ENCODE measurements at regions not wholly inside any gene's neighbourhood (a gene's known extent, or its start where the extent isn't known, plus 50 kb on each side); places are given as distances from the start of the nearest gene placed in this dataset.

DNA sequence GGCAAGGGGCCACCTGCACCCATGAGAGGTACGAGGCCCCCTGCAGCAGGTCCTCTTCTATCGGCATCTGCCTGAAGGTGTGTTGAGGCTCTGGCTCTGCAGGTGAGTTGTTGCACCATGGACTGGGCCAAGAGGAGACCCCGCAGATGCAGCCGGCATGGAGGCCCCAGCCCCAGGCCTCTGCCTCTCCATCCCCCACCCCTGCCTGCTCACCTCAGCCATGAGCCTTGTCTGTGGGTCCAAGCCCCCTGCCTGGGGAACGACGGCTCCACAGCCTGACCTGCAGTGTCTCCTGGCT lies 1386.2 kb downstream of the BRD1 start:
- whole genome bisulfite sequencing (ENCODE audit: insufficient coverage): 84% methylated on average over 6 of the region's 6 CpGs
- Mint-ChIP-seq H3K27me3 (no peaks in the 10 kb centered on the region), H3K36me3 (no peaks in the 10 kb centered on the region), H3K4me1 (no peaks in the 10 kb centered on the region), H3K4me3 (no peak overlapping the region), H3K9me3 (no peaks in the 10 kb centered on the region), H3K27ac (no peak overlapping the region)
- Histone ChIP-seq H3K9me3 (no peaks in the 10 kb centered on the region), H3K4me3 (ENCODE audit: control insufficient read depth in 1 of 2, extremely low read depth in 1 of 2, low read length in 1 of 2) (no peak overlapping the region), H3K27ac (ENCODE audit: low read length) (no peak overlapping the region), H3K36me3 (ENCODE audit: control insufficient read depth in 2 of 2, extremely low read depth in 1 of 2, insufficient read depth in 1 of 2, low read length in 1 of 2) (no peaks in the 10 kb centered on the region), H3K4me1 (ENCODE audit: control insufficient read depth in 1 of 2, extremely low read depth in 1 of 2, insufficient read depth in 2 of 2, low read length in 2 of 2) (no peaks in the 10 kb centered on the region), H3K27me3 (replicated peaks in 1 of 2; ENCODE audit: control insufficient read depth in 2 of 2, extremely low read depth in 1 of 2, insufficient read depth in 2 of 2, low read length in 1 of 2) (peaks cover 0 to 20% of the 10 kb centered on the region in 2 experiments)
- ChIA-PET POLR2A (no interaction called here), CTCF (no interaction called here)
- ATAC-seq (replicated peaks in 1 of 4): no peak
- no peak for DNase-seq

DNA sequence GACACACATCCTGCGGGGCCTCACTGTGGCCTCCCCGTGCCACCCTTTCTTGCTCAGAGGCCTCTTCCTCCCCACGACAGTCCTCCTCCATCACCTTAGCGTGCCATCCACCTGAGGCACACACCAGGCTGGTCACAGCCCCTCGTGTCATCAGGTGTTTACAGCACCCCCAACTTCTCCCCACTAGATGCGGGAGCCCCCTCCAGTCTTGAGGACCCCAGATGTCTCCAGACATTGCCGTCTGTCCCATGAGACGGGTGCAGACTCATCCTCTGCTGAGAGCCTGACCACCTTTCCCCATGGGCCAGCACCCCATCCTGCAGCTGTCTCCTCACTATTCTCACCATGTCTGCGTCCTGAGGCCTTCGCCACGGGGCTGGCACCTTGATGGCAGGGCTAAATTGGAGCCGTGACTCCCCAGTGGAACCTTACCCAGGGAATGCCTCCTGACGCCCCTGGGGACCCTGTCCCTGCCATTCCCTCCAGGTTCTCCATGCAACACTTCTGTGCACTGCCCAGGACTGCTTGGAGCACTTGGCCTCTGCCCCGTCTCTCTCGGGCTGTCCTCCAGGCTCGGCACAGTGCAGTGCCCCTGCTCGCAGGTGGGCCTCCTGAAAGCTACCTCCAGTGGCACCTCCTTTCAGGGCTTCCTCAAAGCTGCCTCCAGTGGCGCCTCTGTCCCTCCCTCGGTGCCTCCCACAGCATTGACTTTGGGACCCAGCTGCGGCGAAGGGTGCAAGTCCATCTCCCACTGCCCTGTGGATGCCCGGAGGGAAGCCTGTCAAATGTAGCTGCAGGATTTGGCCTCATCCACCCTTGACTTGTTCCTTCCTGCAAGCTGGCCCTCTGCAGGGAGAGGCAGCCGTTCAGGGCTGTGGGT lies 1386.8 kb downstream of the BRD1 start:
- WGBS (ENCODE audit: insufficient coverage): 77% methylated on average over 23 of the region's 23 CpGs
- no peak overlapping the region for H3K27ac ChIP-seq (ENCODE audit: low read length)
- no peaks in the 10 kb centered on the region for H3K36me3 Mint-ChIP-seq
- no peak overlapping the region for H3K27ac Mint-ChIP-seq
- H3K4me1 ChIP-seq (ENCODE audit: control insufficient read depth in 1 of 2, extremely low read depth in 1 of 2, insufficient read depth in 2 of 2, low read length in 2 of 2): no peaks in the 10 kb centered on the region
- ATAC-seq (replicated peaks in 1 of 4) (no peak), DNase-seq (no peak)
- H3K9me3 ChIP-seq: no peaks in the 10 kb centered on the region
- no peaks in the 10 kb centered on the region for H3K36me3 ChIP-seq (ENCODE audit: control insufficient read depth in 2 of 2, extremely low read depth in 1 of 2, insufficient read depth in 1 of 2, low read length in 1 of 2)
- POLR2A ChIA-PET: no interaction called here
- no peaks in the 10 kb centered on the region for H3K4me1 Mint-ChIP-seq
- CTCF ChIA-PET: no interaction called here
- H3K4me3 ChIP-seq (ENCODE audit: control insufficient read depth in 1 of 2, extremely low read depth in 1 of 2, low read length in 1 of 2): no peak overlapping the region
- no peaks in the 10 kb centered on the region for H3K27me3 Mint-ChIP-seq
- peaks cover 0 to 20% of the 10 kb centered on the region in 2 experiments for H3K27me3 ChIP-seq (replicated peaks in 1 of 2; ENCODE audit: control insufficient read depth in 2 of 2, extremely low read depth in 1 of 2, insufficient read depth in 2 of 2, low read length in 1 of 2)
- no peaks in the 10 kb centered on the region for H3K9me3 Mint-ChIP-seq
- H3K4me3 Mint-ChIP-seq: no peak overlapping the region

DNA sequence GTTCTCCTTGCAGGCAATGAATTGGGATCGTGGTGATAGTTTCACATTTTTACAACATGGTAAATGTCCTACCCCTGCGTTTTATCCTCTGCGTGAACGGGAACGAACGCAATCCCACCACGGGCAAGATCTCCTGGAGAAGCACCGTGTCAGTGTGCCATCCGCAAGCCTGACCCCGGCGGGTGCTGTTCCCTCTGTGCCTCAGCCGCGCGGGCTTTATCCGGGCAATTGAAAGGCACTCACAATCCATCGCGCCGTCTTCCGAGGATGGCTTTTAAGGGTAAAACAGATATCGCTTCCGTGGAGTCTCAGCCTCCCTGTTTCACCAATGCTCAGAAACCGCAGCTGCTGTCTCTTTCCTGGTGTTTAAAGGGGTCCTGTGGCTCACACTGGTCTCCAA lies 1387.5 kb downstream of the BRD1 start:
- Histone ChIP-seq H3K4me3 (ENCODE audit: control insufficient read depth in 1 of 2, extremely low read depth in 1 of 2, low read length in 1 of 2) (no peak overlapping the region), H3K27me3 (replicated peaks in 1 of 2; ENCODE audit: control insufficient read depth in 2 of 2, extremely low read depth in 1 of 2, insufficient read depth in 2 of 2, low read length in 1 of 2) (peaks cover 0 to 16% of the 10 kb centered on the region in 2 experiments), H3K36me3 (ENCODE audit: control insufficient read depth in 2 of 2, extremely low read depth in 1 of 2, insufficient read depth in 1 of 2, low read length in 1 of 2) (no peaks in the 10 kb centered on the region), H3K9me3 (no peaks in the 10 kb centered on the region), H3K4me1 (ENCODE audit: control insufficient read depth in 1 of 2, extremely low read depth in 1 of 2, insufficient read depth in 2 of 2, low read length in 2 of 2) (no peaks in the 10 kb centered on the region), H3K27ac (ENCODE audit: low read length) (no peak overlapping the region)
- CTCF ChIA-PET: no interaction called here
- Mint-ChIP-seq H3K27me3 (no peaks in the 10 kb centered on the region), H3K4me1 (no peaks in the 10 kb centered on the region), H3K27ac (no peak overlapping the region), H3K4me3 (no peak overlapping the region), H3K36me3 (no peaks in the 10 kb centered on the region), H3K9me3 (no peaks in the 10 kb centered on the region)
- WGBS (ENCODE audit: insufficient coverage): 83% methylated on average over 22 of the region's 22 CpGs
- POLR2A ChIA-PET: no interaction called here
- ATAC-seq (replicated peaks in 1 of 4): no peak
- no peak for DNase-seq

DNA sequence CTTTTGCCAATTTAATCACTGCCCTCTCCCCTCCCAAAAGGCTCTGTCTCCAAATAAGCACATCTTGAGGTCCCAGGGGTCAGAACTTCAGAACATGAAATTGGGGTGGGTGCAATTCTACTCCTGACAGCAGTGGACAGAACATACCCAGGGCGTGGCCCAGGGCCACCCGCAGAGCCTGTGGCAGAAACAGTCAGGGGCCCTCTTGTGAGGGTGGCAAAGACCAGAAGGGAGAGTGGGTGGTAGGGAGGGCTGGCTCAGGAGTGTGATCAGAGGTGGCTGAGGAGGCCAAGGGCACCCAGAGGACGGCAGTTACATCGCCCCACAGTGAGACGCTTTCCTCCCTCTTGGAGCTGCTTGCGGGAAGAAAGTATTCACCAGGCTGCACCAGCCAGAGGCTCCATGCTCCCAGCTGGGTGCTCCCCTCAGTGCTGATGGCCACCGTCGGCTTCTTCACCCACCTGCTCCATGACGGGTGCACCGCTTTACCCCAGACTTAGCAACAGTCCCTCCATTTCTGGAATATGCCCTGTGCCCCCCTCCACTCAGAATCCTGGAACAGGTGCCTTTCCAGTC lies 1388.0 kb downstream of the BRD1 start:
- H3K4me3 ChIP-seq (ENCODE audit: control insufficient read depth in 1 of 2, extremely low read depth in 1 of 2, low read length in 1 of 2): no peak overlapping the region
- ATAC-seq (replicated peaks in 1 of 4) (no peak), DNase-seq (no peak)
- H3K9me3 Mint-ChIP-seq: no peaks in the 10 kb centered on the region
- H3K4me1 Mint-ChIP-seq: no peaks in the 10 kb centered on the region
- H3K27me3 Mint-ChIP-seq: no peaks in the 10 kb centered on the region
- no peak overlapping the region for H3K27ac ChIP-seq (ENCODE audit: low read length)
- H3K9me3 ChIP-seq: no peaks in the 10 kb centered on the region
- H3K4me1 ChIP-seq (ENCODE audit: control insufficient read depth in 1 of 2, extremely low read depth in 1 of 2, insufficient read depth in 2 of 2, low read length in 2 of 2): no peaks in the 10 kb centered on the region
- CTCF ChIA-PET: no interaction called here
- no peaks in the 10 kb centered on the region for H3K36me3 ChIP-seq (ENCODE audit: control insufficient read depth in 2 of 2, extremely low read depth in 1 of 2, insufficient read depth in 1 of 2, low read length in 1 of 2)
- H3K27me3 ChIP-seq (replicated peaks in 1 of 2; ENCODE audit: control insufficient read depth in 2 of 2, extremely low read depth in 1 of 2, insufficient read depth in 2 of 2, low read length in 1 of 2): peaks cover 0 to 15% of the 10 kb centered on the region in 2 experiments
- 79% methylated on average over 10 of the region's 10 CpGs for WGBS (ENCODE audit: insufficient coverage)
- no peaks in the 10 kb centered on the region for H3K36me3 Mint-ChIP-seq
- H3K27ac Mint-ChIP-seq: no peak overlapping the region
- POLR2A ChIA-PET: no interaction called here
- no peak overlapping the region for H3K4me3 Mint-ChIP-seq

DNA sequence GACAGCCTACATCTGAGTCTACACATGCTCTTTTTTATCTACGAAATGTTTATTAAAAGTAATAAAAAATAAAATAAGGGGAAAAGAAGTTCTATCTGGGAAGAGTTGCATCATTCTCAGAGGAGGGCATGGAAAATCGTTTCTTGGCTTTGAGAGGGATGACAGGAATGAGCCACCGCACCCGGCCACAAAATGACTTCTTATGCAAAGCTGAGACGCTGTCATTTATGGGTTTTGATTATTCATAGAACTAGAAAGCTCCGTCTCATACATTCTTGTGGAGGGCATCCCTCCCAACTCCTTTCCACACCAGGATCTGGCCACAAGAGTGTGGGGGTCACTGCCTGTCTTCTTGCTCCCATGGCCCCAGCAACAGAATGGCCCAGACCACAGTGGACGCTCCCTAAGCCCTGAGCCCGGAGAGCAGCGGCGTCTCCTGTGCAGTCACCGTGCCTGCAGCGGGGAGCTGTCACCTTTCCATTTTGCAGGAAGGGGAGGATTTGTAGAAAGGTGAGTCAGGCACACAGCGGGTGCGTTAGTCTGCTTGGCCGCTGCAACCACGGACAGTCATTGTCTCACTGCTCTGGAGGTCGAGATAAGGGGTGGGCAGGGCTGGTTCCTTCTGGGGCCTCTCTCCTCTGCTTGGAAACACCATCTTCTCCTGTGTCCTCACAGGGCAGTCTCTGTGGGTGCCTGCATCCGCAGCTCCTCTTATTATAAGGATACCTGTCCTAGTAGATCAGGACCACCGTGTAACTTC lies 1388.7 kb downstream of the BRD1 start:
- Mint-ChIP-seq H3K36me3 (no peaks in the 10 kb centered on the region), H3K4me1 (no peaks in the 10 kb centered on the region), H3K4me3 (no peak overlapping the region), H3K27me3 (no peaks in the 10 kb centered on the region), H3K9me3 (no peaks in the 10 kb centered on the region), H3K27ac (no peak overlapping the region)
- Histone ChIP-seq H3K36me3 (ENCODE audit: control insufficient read depth in 2 of 2, extremely low read depth in 1 of 2, insufficient read depth in 1 of 2, low read length in 1 of 2) (no peaks in the 10 kb centered on the region), H3K4me3 (ENCODE audit: control insufficient read depth in 1 of 2, extremely low read depth in 1 of 2, low read length in 1 of 2) (no peak overlapping the region), H3K27ac (ENCODE audit: low read length) (no peak overlapping the region), H3K27me3 (replicated peaks in 1 of 2; ENCODE audit: control insufficient read depth in 2 of 2, extremely low read depth in 1 of 2, insufficient read depth in 2 of 2, low read length in 1 of 2) (peaks cover 0 to 13% of the 10 kb centered on the region in 2 experiments), H3K9me3 (no peaks in the 10 kb centered on the region), H3K4me1 (ENCODE audit: control insufficient read depth in 1 of 2, extremely low read depth in 1 of 2, insufficient read depth in 2 of 2, low read length in 2 of 2) (no peaks in the 10 kb centered on the region)
- DNase-seq (no peak), ATAC-seq (replicated peaks in 1 of 4) (no peak)
- ChIA-PET POLR2A (no interaction called here), CTCF (no interaction called here)
- 84% methylated on average over 4 of the region's 19 CpGs for WGBS (ENCODE audit: insufficient coverage)

DNA sequence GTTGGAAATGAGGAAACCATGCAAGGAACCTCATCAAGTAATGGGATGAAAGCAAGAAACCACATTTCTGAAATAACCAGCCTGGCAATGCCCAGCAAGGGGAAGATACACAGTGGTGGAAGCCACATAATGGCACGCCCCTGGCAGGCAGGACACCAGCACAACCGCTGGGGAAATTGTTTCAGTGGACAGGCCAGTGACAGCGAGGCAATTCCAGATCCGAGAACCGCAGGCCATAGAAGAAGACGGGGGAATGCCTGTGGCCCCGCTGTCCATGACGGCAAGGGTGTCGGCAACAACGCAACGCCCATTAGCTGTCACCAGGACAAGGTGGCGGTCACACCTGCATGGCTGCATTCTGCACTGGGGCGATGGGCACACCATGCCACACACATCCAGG lies 1389.6 kb downstream of the BRD1 start:
- Mint-ChIP-seq H3K36me3 (no peaks in the 10 kb centered on the region), H3K27me3 (no peaks in the 10 kb centered on the region), H3K9me3 (no peaks in the 10 kb centered on the region), H3K27ac (no peak overlapping the region), H3K4me3 (no peak overlapping the region), H3K4me1 (no peaks in the 10 kb centered on the region)
- POLR2A ChIA-PET: interaction anchor here in 1 of 2 donors (0.5 kb wide), 1 partner anchor 8 kb away, joined by 4 read pairs; no protein-coding TSS in a partner anchor
- H3K36me3 ChIP-seq (ENCODE audit: control insufficient read depth in 2 of 2, extremely low read depth in 1 of 2, insufficient read depth in 1 of 2, low read length in 1 of 2): no peaks in the 10 kb centered on the region
- CTCF ChIA-PET: no interaction called here
- H3K9me3 ChIP-seq: no peaks in the 10 kb centered on the region
- no peak overlapping the region for H3K4me3 ChIP-seq (ENCODE audit: control insufficient read depth in 1 of 2, extremely low read depth in 1 of 2, low read length in 1 of 2)
- no peaks in the 10 kb centered on the region for H3K4me1 ChIP-seq (ENCODE audit: control insufficient read depth in 1 of 2, extremely low read depth in 1 of 2, insufficient read depth in 2 of 2, low read length in 2 of 2)
- WGBS (ENCODE audit: insufficient coverage): 90% methylated on average over 12 of the region's 13 CpGs
- H3K27me3 ChIP-seq (replicated peaks in 1 of 2; ENCODE audit: control insufficient read depth in 2 of 2, extremely low read depth in 1 of 2, insufficient read depth in 2 of 2, low read length in 1 of 2): peaks cover 0 to 13% of the 10 kb centered on the region in 2 experiments
- DNase-seq (no peak), ATAC-seq (replicated peaks in 1 of 4) (no peak)
- H3K27ac ChIP-seq (ENCODE audit: low read length): no peak overlapping the region

All from T-cell (primary cell).